ENCODE measurements at regions not wholly inside any gene's neighbourhood (a gene's known extent, or its start where the extent isn't known, plus 50 kb on each side); places are given as distances from the start of the nearest gene placed in this dataset.

DNA sequence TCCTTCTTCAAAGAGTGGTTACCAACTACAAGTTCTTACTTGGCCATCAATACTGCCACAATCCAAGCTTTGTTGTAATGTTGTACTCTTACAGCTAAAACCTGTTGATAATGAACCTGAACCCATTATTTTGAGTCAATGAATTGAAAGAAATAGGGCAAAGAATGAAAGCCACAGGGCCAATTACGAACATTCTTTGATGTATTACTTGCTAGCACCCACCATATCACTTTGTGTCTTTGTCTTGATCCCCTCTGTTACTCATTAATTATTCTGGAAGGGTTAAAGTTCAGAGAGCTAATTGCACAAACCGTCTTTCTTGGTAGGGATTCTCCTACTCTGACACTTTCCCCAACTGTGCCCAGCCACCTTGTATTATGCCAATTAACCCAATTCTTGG, 53.2 kb upstream of the TFEC start:
- no peak for DNase-seq

DNA sequence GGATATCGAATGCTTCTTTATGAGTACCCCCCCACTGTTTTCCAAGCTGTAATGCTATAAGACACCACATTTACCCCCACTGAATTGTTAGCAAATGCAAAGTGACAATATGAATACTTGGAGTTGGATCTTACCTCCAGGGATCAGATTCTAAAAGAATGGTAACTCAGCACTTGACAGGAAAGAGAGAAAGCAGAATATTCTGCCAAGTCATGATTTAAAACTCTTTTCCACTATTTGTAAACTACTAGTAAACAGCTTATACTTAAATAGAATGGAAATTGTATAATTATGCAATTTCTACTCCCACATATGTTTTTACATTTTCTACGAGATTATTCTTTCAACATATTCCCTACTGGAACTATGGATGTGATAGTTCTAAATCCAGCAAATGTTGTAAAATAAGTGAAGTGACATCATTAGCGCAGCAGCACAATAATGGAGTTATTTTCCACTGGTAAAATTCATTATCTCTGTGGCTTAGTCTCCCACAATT, 56.0 kb upstream of the TFEC start:
- DNase-seq: no peak

DNA sequence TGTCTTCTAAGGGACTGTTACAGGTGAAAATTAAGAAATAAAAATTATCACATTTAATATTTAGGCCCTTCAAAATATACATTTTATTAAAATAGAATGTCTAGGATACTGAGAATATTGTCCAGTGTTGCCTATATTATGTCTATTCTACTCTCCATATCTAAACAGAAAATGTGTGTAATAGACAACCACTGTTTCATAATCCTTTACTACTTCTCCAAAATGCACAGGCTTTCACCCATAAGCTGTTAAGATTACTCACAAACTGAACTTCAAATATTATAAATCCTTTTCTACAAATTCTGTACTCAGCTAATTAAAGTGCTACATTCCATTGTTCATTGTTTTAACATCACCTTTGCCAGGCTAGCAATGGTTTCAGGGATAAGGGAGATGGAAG, 56.7 kb upstream of the TFEC start:
- DNase-seq: no peak

DNA sequence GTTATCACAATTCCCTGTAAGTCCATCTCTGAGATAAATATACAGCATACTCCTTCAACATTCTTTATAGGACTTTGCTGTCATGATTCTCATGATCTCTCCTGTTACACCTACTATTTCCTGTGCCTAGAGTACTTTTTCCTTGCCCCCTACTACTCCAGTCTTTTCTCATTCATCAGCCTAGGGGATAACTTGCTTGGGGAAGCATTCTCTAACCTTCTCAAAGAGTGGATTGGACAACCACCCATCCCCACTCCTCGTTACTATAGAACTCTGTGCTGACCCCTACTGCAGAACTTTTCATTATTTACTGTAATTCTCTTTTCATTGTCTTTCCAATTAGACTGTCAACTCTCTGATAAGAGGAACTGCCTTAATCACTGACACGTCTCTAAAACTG, 57.4 kb upstream of the TFEC start:
- no peak for DNase-seq

- no peak for DNase-seq
Observed at GRCh38 chr7:116089293-116089692, 58.7 kb upstream of the TFEC start.

- no peak for DNase-seq
Observed at GRCh38 chr7:116093516-116094301, 63.1 kb upstream of the TFEC start.

DNA sequence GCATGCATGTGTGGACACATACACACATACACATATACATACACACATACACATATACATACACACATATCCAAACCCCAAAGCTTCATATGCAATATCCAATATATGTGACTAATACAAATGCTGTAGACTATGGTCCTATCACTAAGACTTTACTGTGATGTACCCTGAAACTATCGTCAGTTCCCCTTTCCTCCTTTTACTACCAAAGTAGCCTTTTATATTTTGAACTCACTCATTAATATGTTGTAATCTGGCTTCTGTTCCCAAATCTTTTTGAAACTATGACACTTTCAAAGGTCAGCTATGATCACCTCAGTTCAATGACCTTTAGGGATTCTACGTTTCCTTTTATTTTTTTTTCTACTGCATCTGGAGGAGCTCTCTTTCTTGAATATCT, 64.8 kb upstream of the TFEC start:
- DNase-seq: no peak

DNA sequence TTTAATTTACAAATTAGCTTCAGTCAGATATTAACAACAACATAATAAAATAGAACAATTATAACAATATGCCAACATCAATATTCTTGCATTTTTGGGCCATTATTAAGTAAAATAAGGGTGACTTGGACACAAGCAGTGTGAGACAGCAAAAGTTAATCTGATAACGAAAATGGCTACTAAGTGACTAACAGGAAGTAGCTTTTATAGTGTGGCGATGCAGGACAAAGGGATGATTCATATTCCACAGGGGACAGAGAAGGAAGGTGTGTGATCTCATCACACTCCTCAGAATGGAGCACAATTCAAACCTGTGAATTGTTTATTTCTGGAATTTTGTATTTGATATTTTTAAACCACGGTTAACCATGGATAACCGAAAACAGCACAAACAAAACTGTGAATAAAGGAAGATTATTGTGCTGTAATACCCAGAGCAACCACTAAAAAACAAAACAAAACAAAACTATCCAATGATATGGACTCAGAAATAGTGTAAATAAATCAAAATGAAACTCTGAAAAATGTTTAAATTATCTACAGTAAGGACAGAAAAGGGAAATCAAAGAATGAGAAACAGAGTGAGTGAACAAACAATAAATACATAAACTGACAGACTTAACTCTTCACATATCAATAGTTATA, 66.9 kb upstream of the TFEC start:
- DNase-seq: no peak

- DNase-seq: no peak
Observed at GRCh38 chr7:116098175-116098574, 67.6 kb upstream of the TFEC start.

DNA sequence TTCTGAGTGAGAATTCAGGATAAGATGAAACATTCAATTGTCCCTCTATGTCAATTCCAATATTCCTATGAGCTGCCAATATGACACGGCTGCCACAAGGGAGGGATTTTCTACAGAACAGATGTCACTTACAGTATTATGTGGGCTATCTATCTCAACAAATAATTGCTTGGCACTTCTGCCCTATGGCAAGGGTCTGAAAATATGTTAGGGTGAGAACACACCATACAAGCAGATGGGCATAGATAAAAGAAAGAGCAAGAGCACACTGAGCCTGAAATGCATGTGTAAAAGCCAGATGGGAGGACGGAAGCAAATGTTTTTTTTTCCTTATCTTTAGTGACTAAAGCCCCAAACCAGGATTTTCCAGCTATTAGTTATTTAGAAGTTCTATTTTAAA, 70.1 kb upstream of the TFEC start:
- DNase-seq: no peak

- DNase-seq: no peak
Observed at GRCh38 chr7:116101704-116102103, 71.1 kb upstream of the TFEC start.

- no peak for DNase-seq
Observed at GRCh38 chr7:116111475-116111874, 80.9 kb upstream of the TFEC start.

- no peak for DNase-seq
Observed at GRCh38 chr7:116113310-116113709, 82.7 kb upstream of the TFEC start.

GRCh38 chr7:116120839-116121238, 89.5 kb upstream of the TES start:
- DNase-seq: no peak

DNA sequence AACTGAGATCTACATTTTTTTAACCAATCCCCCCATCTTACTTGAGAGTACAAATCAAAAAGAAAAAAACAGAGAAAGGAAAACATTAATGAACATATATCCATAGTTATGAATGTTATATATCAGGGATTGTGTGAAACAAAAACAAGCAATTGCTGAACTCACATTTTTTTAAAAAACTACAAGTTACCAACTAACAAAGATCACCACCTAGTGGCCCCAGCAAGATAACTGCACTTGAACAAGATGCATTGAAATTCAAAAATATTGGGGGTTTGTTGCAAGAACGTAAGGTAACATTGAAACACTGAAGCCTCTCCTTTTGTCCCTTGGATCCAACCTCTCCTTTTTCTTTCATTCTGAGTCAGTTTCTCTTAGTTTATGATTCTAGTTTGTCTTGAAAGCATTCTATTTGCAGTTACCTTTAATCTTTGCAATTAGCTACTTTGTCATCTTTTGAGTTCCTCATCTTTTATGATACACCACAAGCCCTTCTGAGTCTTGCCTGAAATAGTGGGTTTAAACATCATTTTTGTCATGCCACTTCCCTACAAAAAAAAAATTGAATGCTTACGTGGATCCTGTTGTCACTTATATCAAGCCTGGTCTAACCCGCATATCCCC, 87.3 kb upstream of the TES start:
- DNase-seq: no peak

- no peak for DNase-seq
Observed at GRCh38 chr7:116128139-116128538, 82.2 kb upstream of the TES start.

GRCh38 chr7:116135306-116135705, 75.0 kb upstream of the TES start:
- DNase-seq: no peak

DNA sequence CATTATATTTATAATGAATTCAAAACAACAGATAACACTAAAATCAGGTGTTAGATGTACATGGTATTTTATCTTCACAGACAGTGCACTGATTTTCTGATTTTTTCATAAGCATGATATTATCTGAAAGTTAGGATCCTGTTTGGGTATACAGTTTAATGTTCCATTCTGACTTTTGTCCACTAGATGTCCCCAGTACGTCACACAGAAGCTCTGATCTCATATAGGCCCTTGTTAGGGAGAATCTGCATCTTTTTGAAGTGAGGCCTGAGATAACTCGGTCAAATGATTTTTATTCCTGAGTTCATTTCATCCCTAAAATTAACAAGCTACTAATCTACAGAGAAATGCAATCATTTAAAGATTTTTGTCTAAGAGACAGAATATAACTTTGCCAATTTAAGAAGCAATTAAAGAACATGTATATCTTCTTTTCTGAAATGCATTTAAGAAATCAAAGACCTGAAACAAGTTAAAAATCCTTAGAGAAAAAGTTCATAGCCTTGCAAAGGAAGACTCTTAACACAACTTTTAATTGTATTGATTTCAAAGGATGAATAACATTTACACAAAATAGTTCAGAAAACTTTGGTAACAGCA, 72.0 kb upstream of the TES start:
- peak; percentile 24 for DNase-seq

DNA sequence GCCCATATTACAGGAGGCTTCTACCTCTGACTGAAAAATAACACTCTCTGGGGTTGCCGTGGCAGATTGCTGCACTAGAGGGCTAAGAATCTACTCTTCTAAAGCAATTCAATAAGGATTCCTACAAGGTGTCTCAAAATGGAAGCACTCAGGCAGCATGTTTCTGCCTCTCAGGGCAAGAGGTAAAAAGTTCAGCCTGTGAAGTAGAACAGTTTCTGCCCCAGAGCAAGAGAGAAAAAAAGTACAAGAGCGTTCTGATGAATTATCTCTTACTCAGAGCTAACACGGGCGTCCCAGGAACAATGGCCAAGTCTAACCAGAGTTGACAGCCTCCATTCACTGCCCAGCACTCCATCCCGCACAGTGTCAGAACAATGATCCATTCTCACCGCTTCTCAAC, 71.3 kb upstream of the TES start:
- DNase-seq: no peak

DNA sequence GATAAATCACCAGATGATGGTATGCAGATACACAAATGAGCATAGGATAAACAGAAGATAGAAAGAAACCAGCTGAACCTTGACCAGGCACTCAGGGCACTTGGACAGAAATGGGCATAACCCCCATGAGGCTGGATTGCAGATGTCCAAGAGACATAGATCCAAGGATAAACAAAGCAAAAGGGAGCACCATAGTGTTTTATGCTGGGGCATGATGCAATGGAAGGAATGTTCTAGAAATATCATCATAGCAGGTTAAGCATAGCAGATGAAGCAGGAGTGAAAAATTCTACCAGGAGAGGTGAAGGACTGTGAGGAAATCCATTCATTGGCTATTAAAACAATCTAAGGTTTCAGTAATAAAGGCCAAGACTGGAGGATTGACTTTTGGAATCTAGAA, 70.5 kb upstream of the TES start:
- no peak for DNase-seq

DNA sequence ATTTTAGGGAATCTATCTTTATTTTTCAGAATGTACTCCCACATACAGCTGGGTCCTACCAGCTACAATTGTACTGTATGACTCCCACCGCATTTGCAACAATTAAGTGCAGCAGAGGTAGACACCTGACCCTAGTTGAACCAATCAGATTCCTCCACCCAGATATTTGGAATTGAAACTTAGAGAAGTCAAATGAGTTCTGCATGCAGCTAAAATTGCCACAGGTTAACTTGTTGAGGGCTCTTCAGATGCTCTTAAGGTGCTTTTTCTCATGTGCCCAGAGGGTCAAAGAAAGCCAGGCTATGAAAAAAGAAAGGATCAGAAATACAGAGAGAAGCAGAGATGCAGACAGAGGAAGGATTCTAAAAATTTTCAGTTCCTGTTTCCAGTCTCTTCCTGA, 68.0 kb upstream of the TES start:
- DNase-seq: no peak

GRCh38 chr7:116142850-116143249, 67.5 kb upstream of the TES start:
- DNase-seq: no peak

DNA sequence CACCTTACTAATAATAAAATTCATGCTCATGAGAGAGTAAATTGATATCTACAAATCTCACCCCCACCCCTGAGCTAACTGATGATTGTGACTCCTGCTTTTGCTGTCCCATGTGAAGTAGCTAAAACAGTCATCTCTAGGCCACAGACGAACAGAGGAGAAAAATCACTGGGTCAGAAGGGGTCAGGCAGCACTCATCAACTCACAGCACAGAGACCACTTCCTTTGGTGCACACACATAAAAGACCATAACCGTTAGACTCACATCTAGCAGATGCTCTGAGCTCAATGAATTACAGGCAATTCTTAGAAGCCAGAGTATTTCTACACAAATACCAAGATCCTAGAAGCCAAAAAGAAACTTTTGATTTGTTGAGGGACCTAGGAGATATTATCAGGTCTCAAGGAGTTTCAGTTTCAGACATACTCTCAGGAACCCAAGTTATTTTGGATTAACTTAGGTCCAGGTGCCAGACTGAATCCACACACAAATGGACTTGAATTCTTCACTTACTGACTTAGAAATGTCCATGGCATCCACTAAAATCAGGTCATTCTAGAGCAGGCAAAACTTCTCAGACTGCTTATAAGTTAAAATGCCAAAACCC, 65.0 kb upstream of the TES start:
- DNase-seq: no peak

Data from NCI-H774 (cell line).